Left colon (tissue), 2 donors: ENCODE measurements at regions not wholly inside any gene's neighbourhood (a gene's known extent, or its start where the extent isn't known, plus 50 kb on each side); places are given as distances from the start of the nearest gene placed in this dataset.

Source experiments
- ATAC-seq: fragments of 200-7000 bp; cut with Tn5 transposase; one replicate; pipeline ENCODE4 v1.9.1; 2020; ENCODE audit warnings: mild to moderate bottlenecking, moderate library complexity
- DNase-seq, 2 donors: peaks; one replicate each; pipeline ENCODE4 v3.0.0-alpha.2; 2020
- intact Hi-C, 2 donors: fragments of 100-400 bp; cut with DNase I in 1 of 2; cut with micrococcal nuclease in 1 of 2; formaldehyde crosslinking; loops; one replicate each; pipeline versions ENCODE4 v1.11.2 to v1.14.0; 2022; cut with DNase I, micrococcal nuclease
- donor health status: DM: no; HTN: no; CAD: no.
- donor health status: DM: yes; HTN: yes; CAD: no.

GRCh38 chr6:97849390-97849789 is 566.4 kb upstream of the MMS22L start:
- intact Hi-C loops, result no loop called here
- no peak for DNase-seq
- no peak for ATAC-seq

- intact Hi-C loops, result no loop called here
- DNase-seq (no peak), ATAC-seq (no peak)
Measured at GRCh38 chr6:97850458-97851212, 567.6 kb upstream of the MMS22L start.

GRCh38 chr6:97863697-97864096 is 580.7 kb upstream of the MMS22L start:
- ATAC-seq, result no peak
- DNase-seq, result no peak
- intact Hi-C loops, result no loop called here

GRCh38 chr6:97864366-97864765 is 581.4 kb upstream of the MMS22L start:
- intact Hi-C loops, result no loop called here
- ATAC-seq (no peak), DNase-seq (no peak)

- intact Hi-C loops, result no loop called here
- no peak for DNase-seq
- no peak for ATAC-seq
Measured at GRCh38 chr6:97864826-97865225, 581.8 kb upstream of the MMS22L start.

DNA sequence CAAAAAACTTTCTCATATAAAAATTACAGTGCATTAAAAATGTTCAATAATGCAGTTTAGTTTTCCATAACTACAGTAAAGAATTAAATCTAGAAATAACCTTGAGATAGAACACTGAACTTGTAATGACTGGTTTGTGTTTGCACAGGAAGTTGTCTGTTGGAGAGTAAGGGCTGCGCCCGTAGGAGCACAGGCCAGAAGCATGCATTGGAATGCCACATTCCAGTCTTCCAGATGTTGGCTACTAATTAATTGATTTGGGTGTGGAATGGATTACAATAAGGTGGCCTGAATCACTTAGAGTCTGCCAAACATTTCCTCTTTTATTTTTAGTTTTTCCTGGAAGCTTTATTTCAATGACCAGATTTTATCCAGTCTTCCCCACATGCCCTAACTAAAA is 582.6 kb upstream of the MMS22L start:
- ATAC-seq, result no peak
- no peak for DNase-seq

GRCh38 chr6:97866616-97867015 is 583.6 kb upstream of the MMS22L start:
- no peak for ATAC-seq
- intact Hi-C loops, result no loop called here
- DNase-seq, result no peak

More for the DNA sequence above, 582.6 kb upstream of the MMS22L start:
- intact Hi-C loops, result no loop called here

GRCh38 chr6:97867177-97867576 is 584.2 kb upstream of the MMS22L start:
- intact Hi-C loops, result no loop called here
- no peak for DNase-seq
- no peak for ATAC-seq

- DNase-seq, result no peak
- intact Hi-C loops, result no loop called here
- ATAC-seq, result no peak
Measured at GRCh38 chr6:97870273-97870672, 587.3 kb upstream of the MMS22L start.

DNA sequence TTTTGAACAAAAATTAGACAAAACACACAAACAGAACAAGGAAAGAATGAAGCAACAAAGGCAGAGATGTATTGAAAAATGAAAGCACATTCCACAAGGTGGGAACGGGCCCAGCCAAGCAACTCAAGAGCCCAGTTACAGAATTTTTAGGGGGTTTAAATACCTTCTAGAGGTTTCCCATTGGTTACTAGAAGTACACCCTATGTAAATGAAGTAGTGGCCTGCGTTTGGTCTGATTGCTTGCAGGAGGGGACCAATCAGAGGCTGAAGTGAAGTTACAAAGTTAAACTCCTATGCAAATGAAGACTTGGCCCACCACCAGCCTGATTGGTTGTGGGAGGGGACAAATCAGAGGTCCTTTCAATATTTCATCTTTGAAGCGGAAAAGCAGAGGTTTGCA is 593.7 kb upstream of the MMS22L start:
- DNase-seq (no peak), ATAC-seq (no peak)
- intact Hi-C loops, result no loop called here

DNA sequence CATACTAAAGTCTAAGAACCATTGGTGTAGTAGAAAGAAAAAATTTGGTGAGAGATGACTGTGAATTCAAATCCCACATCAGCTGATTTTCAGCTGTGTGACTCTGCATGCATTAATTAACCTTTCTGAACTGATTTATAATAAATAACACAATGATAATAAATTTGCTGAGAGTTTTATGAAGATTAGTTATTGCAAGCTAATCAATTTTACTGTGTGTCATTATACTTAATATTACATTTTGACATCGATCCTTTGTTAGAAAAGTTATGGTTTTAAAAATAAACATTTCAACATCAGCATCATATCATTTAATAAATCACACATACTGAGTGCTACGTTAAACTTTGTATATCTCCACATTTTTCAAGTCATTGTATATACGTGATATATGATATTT is 599.7 kb upstream of the MMS22L start:
- ATAC-seq (no peak), DNase-seq (no peak)
- intact Hi-C loops, result no loop called here

GRCh38 chr6:97885325-97885724 is 602.3 kb upstream of the MMS22L start:
- DNase-seq (no peak), ATAC-seq (no peak)
- intact Hi-C loops, result no loop called here

DNA sequence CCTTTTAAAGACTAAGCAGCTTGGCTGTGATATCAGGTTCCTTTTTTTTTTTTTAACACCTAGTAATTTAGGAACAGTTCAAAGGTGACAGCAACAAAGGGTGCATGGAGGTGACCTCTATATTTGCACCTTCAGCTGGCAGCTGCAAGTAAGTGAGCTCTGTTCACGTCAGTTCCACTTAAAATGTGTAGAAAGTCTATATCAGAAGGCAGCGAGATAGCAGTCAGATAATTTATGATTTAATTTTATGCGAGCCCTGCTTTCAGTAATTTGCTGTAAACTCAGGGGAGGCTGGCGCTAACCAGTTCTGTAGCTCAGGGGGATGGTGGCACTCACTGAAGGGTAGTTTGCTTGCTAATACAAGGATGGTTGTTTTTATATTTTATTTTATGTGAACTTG is 602.8 kb upstream of the MMS22L start:
- DNase-seq (no peak), ATAC-seq (no peak)
- intact Hi-C loops, result no loop called here

- intact Hi-C loops, result no loop called here
- ATAC-seq, result no peak
- DNase-seq, result no peak
Measured at GRCh38 chr6:97901531-97901930, 618.5 kb upstream of the MMS22L start.

GRCh38 chr6:97909380-97909779 is 626.4 kb upstream of the MMS22L start:
- ATAC-seq, result no peak
- intact Hi-C loops, result no loop called here
- no peak for DNase-seq

- ATAC-seq, result no peak
- intact Hi-C loops, result no loop called here
- DNase-seq, result no peak
Measured at GRCh38 chr6:97913721-97914120, 630.7 kb upstream of the MMS22L start.

DNA sequence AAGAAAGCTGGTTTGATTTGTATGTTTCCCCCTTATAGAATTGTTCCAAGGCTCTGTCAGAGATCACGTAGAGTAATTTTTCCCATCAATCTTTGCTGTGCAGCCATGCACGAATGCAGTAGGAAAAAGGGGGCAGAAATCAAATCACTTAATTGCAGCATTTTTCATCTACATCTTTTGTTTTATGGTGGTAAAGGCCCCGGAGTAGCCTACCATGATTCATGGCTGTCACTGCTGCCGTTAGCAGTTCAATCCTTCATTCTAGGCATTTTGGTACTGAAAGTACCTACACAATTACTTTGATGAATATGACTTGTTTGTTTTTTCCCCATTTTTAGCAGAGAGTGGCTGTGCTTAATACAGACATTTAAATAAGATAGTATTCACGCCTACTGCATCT is 631.9 kb upstream of the MMS22L start:
- ATAC-seq, result no peak
- DNase-seq, result no peak
- intact Hi-C loops, result no loop called here

DNA sequence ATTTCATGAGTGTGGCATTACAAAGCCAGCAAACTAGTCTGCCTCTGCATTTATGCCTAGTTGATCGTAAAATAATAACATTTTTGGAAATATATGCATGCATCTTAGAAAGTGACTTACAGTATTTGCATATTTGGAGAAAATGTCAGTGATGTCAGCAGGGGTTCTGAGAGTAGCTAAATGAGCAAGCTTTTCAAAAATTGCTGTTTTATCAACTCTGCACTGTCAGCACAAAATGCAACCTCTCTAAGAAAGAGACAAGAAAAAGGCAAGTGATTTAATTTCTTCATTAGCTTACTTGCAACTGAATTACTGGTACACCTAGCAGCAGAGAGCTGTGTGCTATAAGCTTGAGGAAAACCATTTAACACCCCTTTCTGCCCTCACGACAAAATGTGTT is 632.5 kb upstream of the MMS22L start:
- ATAC-seq, result no peak
- intact Hi-C loops, result no loop called here
- no peak for DNase-seq

GRCh38 chr6:97917369-97917768 is 634.4 kb upstream of the MMS22L start:
- ATAC-seq, result no peak
- intact Hi-C loops, result no loop called here
- DNase-seq, result no peak

DNA sequence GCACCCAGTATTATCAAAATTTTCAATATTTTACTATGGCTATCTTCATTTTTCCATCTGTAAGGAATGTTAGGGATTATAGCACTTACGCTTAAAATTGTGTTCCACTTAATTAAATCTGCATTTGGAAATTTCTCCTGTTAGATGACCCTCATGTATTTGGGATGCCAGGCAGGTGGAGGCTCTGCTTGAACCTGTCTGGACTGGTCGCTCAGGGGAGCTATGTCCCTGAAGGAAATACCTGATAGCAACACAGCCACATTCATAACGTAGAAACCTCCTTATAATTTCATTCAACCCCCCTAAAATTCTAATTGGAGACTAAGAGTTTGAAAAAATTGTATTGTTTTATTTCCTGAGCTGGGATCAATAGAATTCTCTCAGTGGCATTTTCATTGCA is 636.0 kb upstream of the MMS22L start:
- ATAC-seq (no peak), DNase-seq (no peak)
- intact Hi-C loops, result no loop called here

- DNase-seq (no peak), ATAC-seq (no peak)
- intact Hi-C loops, result no loop called here
Measured at GRCh38 chr6:97919631-97920030, 636.6 kb upstream of the MMS22L start.
